Adrenal gland (tissue), 5 donors: ENCODE measurements at regions not wholly inside any gene's neighbourhood (a gene's known extent, or its start where the extent isn't known, plus 50 kb on each side); places are given as distances from the start of the nearest gene placed in this dataset.

Source experiments
- CTCF ChIP-seq, 6 experiments: fragments of 450-650 bp in 4 of 6; fragments of 200-600 bp in 2 of 6; sonication (generic) in 1 of 6; IDR thresholded peaks; 1 replicate in 5 of 6; 2 replicates in 1 of 6; pipeline versions ENCODE4 v1.5.1 to v1.8.0; 2016 to 2021; ENCODE audit warnings: antibody characterized with exemption in 6 of 6, mild to moderate bottlenecking in 2 of 6, moderate library complexity in 1 of 6
- POLR2A ChIP-seq, 2 donors: fragments of 450-650 bp; IDR thresholded peaks; one replicate each; pipeline ENCODE4 v1.6.1; 2017; ENCODE audit warnings: antibody characterized with exemption in 2 of 2, mild to moderate bottlenecking in 2 of 2, moderate library complexity in 1 of 2
- donor health status: DM: no; HTN: no; CAD: no.

DNA sequence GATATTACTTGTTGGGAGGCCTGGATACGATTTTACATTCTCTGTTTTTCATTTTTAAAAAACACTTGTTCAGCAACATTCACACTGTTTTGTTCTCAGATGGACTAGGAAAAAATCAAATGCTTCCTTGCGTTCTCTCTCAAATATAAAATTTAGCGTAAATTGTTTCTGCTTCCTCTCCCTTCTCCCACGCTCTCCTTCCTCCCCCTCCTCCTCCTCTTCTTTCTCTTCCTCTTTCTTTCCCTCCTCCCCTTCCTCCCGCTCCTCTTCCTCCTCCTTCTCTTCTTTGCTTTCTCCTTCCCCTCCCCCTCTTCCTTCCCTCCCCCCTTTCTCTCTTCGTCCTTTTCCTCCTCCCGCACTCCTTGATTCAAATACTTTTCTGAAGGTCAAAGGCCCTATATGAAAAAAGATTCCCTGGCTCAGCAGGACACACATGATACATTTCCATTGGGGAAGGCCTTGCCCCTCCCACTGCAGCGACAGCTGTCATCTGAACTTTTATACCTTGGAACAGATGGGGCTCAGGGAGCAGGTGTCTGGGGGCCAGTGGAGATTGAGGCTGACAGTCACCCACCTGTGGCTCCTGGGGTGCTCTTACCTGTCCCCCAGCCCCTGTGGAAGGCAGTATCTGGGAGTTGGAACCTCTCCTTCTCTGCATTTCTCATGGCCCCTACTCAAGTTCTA is 99.4 kb upstream of the SDK2 start:
- no peak for TF ChIP-seq POLR2A (IDR thresholded peaks at IDR 0.05)
- TF ChIP-seq CTCF (IDR thresholded peaks at IDR 0.05), result no peak
